ENCODE measurements at regions not wholly inside any gene's neighbourhood (a gene's known extent, or its start where the extent isn't known, plus 50 kb on each side); places are given as distances from the start of the nearest gene placed in this dataset.

DNA sequence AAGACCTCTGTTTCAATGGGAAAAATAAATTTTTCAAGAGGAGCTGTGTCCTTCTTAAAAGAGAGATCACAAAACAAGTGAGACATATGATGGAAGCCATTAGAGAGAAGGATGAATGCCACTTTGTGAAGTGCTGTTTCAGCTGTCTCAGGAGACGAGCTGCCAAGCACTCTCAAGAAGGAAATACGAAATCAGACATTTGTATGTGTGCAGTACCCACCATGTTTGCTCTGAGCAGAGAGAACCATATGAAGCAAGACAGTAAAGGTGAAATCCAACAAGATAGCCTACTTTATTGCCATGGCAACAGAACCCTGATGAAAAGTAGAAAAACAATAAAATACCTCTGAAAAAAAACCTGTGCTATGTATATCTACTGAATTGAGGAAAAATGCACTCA, 168.1 kb downstream of the AMY1C start:
- no peak for TF ChIP-seq CTCF (IDR thresholded peaks at IDR 0.05; ENCODE audit: insufficient read depth, low read length)
- no peak overlapping the region for H3K4me3 ChIP-seq (ENCODE audit: low read depth, low read length)
- no peak for DNase-seq (ENCODE audit: low read depth)

DNA sequence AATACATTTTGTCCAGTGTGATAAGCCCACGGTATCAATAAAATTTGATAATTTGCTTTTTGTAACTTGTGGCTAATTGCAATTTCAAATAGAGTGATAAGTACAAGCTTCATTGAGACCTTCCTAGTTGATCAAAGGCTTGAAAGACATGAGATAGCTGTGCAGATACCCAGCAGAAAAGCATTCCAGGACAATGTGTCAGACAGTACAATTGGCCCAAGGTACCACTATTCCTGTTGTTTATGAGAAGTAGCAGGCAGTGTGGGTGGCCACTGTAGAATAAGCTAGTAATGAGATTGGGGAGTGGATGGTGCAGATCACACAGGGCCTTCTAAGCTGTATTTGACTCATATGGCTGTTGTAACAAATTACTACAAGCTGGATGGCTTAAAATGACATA, 182.2 kb downstream of the AMY1C start:
- no peak for TF ChIP-seq CTCF (IDR thresholded peaks at IDR 0.05; ENCODE audit: insufficient read depth, low read length)
- DNase-seq (ENCODE audit: low read depth), result no peak
- H3K4me3 ChIP-seq (ENCODE audit: low read depth, low read length), result no peak overlapping the region

GRCh38 chr1:103937763-103938357, 188.2 kb downstream of the AMY1C start:
- no peak for TF ChIP-seq CTCF (IDR thresholded peaks at IDR 0.05; ENCODE audit: insufficient read depth, low read length)

DNA sequence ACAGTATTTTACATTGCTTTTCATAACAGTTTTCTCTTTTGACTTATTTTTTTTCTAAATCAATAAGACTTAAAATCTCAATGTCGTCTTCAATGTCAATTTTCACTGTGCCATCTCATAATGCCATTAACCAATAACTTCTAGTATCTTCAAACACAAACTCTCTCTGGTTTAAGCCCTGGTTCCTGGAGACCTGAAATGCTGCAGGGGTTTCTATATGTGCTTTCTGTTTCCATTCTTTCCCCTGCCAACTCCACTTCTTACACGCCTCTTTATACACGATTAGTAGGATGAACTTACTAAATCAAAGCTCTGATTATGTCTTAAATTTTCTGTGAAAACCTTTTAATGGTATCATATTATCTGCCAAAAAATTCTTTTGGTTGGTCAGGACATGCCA, 191.4 kb downstream of the AMY1C start:
- no peak overlapping the region for H3K4me3 ChIP-seq (ENCODE audit: low read depth, low read length)
- no peak for TF ChIP-seq CTCF (IDR thresholded peaks at IDR 0.05; ENCODE audit: insufficient read depth, low read length)
- DNase-seq (ENCODE audit: low read depth), result no peak

More at GRCh38 chr1:103937763-103938357, 188.2 kb downstream of the AMY1C start:
- H3K4me3 ChIP-seq (ENCODE audit: low read depth, low read length), result no peak overlapping the region
- DNase-seq (ENCODE audit: low read depth), result no peak

GRCh38 chr1:103942029-103942428, 192.3 kb downstream of the AMY1C start:
- no peak for TF ChIP-seq CTCF (IDR thresholded peaks at IDR 0.05; ENCODE audit: insufficient read depth, low read length)
- no peak overlapping the region for H3K4me3 ChIP-seq (ENCODE audit: low read depth, low read length)
- no peak for DNase-seq (ENCODE audit: low read depth)

GRCh38 chr1:103945774-103946173, 196.1 kb downstream of the AMY1C start:
- H3K4me3 ChIP-seq (ENCODE audit: low read depth, low read length), result no peak overlapping the region
- no peak for DNase-seq (ENCODE audit: low read depth)
- no peak for TF ChIP-seq CTCF (IDR thresholded peaks at IDR 0.05; ENCODE audit: insufficient read depth, low read length)

- no peak overlapping the region for H3K4me3 ChIP-seq (ENCODE audit: low read depth, low read length)
- DNase-seq (ENCODE audit: low read depth), result no peak
- no peak for TF ChIP-seq CTCF (IDR thresholded peaks at IDR 0.05; ENCODE audit: insufficient read depth, low read length)
Measured at GRCh38 chr1:103948526-103948925, 198.8 kb downstream of the AMY1C start.

Data from fibroblast of the aortic adventitia (primary cell).